Activated naive CD8-positive, alpha-beta T cell (primary cell): ENCODE measurements at regions not wholly inside any gene's neighbourhood (a gene's known extent, or its start where the extent isn't known, plus 50 kb on each side); places are given as distances from the start of the nearest gene placed in this dataset.

Experiments
- H3K27ac Mint-ChIP-seq: one replicate; pipeline ENCODE4 v1.8.0; 2021; ENCODE audit warnings: mixed read lengths
- H3K27me3 Mint-ChIP-seq: one replicate; pipeline ENCODE4 v1.8.0; 2021; ENCODE audit warnings: mixed read lengths
- H3K36me3 Mint-ChIP-seq: one replicate; pipeline ENCODE4 v1.8.0; 2021; ENCODE audit warnings: mixed read lengths
- H3K4me1 Mint-ChIP-seq: one replicate; pipeline ENCODE4 v1.8.0; 2021; ENCODE audit warnings: low read depth, mixed read lengths
- H3K4me3 Mint-ChIP-seq: one replicate; pipeline ENCODE4 v1.8.0; 2021; ENCODE audit warnings: mild to moderate bottlenecking, mixed read lengths
- H3K9me3 Mint-ChIP-seq: one replicate; pipeline ENCODE4 v1.8.0; 2021; ENCODE audit warnings: low read depth, mixed read lengths

DNA sequence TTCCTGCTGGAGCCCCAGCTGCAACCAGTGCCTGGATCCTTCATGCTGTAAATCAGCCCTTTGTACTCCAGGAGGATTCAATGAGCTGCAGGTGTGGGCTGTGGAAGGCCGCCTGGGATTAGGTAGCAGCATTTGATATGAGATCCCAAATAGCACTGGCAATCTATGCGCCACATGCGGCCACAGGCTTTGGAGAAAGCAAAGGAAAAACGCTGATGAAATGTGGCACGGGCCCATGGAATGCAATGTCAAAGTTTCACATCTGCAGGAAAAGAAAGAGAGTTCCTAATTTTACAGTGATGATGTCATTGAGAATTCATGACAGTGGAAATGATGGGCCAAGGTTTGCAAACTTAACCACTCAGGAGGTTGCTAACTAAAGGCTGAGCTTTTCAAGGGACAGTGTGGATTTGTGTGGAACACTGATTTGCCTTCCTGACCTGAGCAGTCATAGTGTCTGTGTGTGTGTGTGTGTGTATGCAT lies 216.4 kb upstream of the OSR1 start:
- Mint-ChIP-seq H3K27ac (no peak overlapping the region), H3K27me3 (peaks cover 12% of the 10 kb centered on the region)

DNA sequence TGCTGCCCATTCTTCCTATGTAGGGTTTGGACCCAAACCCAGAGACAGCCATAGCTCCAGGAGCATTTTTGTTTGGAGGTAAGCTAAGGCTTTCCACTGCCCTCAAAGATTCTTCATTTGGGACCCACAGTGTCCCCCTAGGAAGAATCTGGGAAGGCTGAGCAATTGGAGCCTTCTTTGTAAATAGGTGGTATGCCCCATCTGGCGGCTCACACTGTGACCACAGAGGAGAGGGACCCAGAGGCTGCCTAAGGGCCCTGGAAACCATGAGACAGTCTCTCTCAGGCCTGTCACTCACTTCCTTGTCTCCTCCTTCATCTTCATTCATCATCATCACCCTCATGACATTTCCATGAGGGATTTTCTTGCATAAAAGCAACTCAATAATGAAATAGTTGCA lies 215.4 kb upstream of the OSR1 start:
- Mint-ChIP-seq H3K4me3 (no peak overlapping the region), H3K9me3 (no peaks in the 10 kb centered on the region), H3K27ac (no peak overlapping the region), H3K4me1 (no peaks in the 10 kb centered on the region), H3K36me3 (no peaks in the 10 kb centered on the region), H3K27me3 (peaks cover 10% of the 10 kb centered on the region)

More for the DNA sequence above, 216.4 kb upstream of the OSR1 start:
- Mint-ChIP-seq H3K36me3 (no peaks in the 10 kb centered on the region), H3K4me3 (no peak overlapping the region), H3K9me3 (no peaks in the 10 kb centered on the region), H3K4me1 (no peaks in the 10 kb centered on the region)

DNA sequence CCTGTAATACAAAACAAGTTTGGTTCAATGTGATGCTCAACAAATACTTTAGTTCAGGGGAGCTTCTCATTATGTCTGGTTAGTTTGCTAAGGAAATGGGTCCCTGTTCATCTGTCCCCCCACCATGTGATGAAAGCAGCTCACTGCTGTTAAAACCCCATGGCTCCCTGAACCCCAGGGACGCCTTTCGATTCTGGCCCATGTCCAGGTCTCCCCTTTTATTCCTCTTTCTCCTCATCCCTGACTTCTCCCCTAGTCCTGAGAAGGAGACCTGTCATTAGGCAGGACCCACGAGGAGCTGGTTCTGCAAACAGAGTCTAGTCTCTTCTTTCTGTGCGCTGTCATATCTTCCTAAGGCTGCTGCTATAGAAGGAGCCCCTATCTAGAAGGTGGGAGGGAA lies 213.3 kb upstream of the OSR1 start:
- H3K9me3 Mint-ChIP-seq = no peaks in the 10 kb centered on the region
- H3K27me3 Mint-ChIP-seq = peaks cover 12% of the 10 kb centered on the region
- H3K27ac Mint-ChIP-seq = no peak overlapping the region
- no peak overlapping the region for H3K4me3 Mint-ChIP-seq
- H3K4me1 Mint-ChIP-seq = no peaks in the 10 kb centered on the region
- no peaks in the 10 kb centered on the region for H3K36me3 Mint-ChIP-seq

DNA sequence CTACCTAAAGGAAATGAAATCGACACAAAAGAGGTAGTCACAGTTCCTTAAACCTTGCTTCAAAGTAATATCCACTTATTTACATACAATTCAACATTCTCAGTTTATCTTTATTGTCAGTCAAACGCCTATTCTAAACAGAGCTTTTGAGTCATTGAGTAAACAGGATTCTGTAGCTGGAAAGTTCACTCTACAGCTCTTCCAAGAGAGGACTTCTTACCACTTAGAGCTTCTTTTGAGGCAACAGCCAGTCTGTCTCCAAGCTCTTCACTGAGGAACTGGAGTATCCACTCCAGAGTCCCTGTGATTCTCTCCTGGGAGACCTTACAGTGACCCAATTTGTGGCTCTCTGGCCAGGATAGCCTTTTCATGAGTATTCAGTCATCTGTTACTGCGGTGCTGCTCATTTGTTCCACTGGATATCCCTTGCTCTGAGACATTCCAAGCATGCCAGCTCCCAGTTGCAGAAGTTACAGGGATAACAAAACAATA lies 210.9 kb upstream of the OSR1 start:
- Mint-ChIP-seq H3K27ac (no peak overlapping the region), H3K4me3 (no peak overlapping the region), H3K9me3 (no peaks in the 10 kb centered on the region), H3K27me3 (peaks cover 12% of the 10 kb centered on the region), H3K4me1 (no peaks in the 10 kb centered on the region), H3K36me3 (no peaks in the 10 kb centered on the region)

DNA sequence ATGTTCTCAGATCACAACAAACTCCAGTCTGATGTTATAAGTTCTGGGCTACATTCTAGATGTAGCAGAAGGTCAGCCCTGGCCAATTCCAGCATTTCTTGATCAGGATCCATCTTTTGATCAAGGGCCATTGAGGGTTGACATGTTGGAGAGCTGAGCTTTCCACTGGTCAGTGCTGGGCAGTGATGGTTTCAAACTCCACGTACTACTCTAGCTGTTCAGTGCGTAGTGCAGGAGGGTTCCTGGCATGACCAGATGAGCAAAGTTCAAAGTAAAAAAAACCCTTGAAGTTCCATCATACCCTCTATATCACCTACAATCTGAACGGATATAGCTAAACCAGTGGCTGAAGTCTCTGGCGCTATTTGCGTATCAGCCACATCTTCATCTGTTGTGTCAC lies 210.4 kb upstream of the OSR1 start:
- Mint-ChIP-seq H3K9me3 (no peaks in the 10 kb centered on the region), H3K4me1 (no peaks in the 10 kb centered on the region), H3K36me3 (no peaks in the 10 kb centered on the region), H3K27ac (no peak overlapping the region), H3K4me3 (no peak overlapping the region), H3K27me3 (peaks cover 12% of the 10 kb centered on the region)

DNA sequence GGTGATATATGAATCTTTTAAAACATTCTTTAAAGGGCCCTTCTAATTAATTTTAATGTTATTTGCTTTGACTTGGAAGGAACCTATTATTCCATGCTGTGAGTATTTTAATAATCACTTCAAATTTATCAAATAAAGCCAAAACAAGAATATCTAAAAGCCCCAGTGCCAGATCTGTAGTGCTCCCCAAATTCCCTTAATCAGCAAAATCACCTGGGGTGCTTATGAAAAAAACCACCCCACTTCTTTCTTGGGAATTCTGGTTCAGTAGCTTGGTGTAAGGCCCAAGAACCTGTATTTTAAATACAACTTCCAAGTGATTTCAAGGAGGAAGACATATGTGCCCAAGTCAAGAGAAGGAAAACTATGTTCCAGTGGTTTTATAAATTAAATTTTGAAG lies 202.4 kb upstream of the OSR1 start:
- H3K27me3 Mint-ChIP-seq = peaks cover 7% of the 10 kb centered on the region
- no peak overlapping the region for H3K4me3 Mint-ChIP-seq
- no peak overlapping the region for H3K27ac Mint-ChIP-seq
- H3K36me3 Mint-ChIP-seq = no peaks in the 10 kb centered on the region
- no peaks in the 10 kb centered on the region for H3K9me3 Mint-ChIP-seq
- peaks cover 9% of the 10 kb centered on the region for H3K4me1 Mint-ChIP-seq

DNA sequence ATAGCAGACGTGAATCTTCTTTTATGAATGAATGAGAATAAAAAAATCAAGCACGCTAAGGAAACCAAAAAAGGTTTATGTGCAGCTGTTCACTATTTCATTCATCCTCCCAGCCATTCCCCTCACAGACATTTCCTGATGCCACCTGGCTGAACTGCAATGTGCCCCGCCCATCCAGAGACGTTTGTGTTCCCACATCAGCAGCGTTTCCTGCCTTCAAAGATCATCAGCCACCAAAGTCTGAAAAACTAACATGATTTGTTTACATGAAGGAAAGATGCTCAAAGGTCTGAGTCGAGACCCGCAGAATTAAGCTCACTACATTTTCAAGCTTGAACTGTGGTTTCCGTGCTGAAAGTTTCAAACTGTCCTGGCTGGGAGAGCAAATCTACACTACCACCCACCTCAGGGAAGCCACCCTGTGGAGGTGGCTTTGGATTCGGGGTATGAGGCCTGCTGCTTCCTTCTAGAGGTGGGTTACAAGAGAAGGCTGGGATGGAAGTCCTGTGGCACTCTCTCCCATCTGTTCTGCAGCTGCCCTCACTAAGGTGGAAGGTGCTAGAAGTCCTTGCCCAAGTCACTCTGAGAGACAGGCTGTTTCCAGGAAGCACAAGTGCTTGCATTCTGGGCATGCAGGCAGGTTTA lies 201.3 kb upstream of the OSR1 start:
- H3K27ac Mint-ChIP-seq = no peak overlapping the region
- peaks cover 9% of the 10 kb centered on the region for H3K4me1 Mint-ChIP-seq
- H3K4me3 Mint-ChIP-seq = no peak overlapping the region
- H3K36me3 Mint-ChIP-seq = no peaks in the 10 kb centered on the region
- no peaks in the 10 kb centered on the region for H3K9me3 Mint-ChIP-seq
- peaks cover 12% of the 10 kb centered on the region for H3K27me3 Mint-ChIP-seq

DNA sequence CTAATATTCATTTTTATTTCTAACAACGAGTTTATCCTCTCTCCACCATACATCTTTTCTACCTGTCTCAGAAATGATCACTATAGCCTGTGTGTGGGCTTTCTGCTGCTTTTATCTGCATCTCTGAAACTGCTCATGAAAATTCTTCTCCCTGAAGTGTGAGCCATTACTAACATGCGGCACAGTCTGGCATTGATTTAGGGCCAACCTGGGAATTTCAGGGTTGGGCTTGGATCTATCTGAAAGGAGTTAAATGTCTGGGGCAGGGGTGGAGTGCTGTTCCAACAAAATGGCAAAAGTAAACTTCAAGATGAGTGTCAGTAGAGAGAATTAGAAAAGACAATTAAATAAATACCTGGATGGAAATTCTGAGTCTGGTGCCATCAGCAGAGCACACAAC lies 198.2 kb upstream of the OSR1 start:
- no peaks in the 10 kb centered on the region for H3K9me3 Mint-ChIP-seq
- H3K4me3 Mint-ChIP-seq = no peak overlapping the region
- H3K27me3 Mint-ChIP-seq = peaks cover 12% of the 10 kb centered on the region
- no peak overlapping the region for H3K27ac Mint-ChIP-seq
- peaks cover 9% of the 10 kb centered on the region for H3K4me1 Mint-ChIP-seq
- no peaks in the 10 kb centered on the region for H3K36me3 Mint-ChIP-seq

DNA sequence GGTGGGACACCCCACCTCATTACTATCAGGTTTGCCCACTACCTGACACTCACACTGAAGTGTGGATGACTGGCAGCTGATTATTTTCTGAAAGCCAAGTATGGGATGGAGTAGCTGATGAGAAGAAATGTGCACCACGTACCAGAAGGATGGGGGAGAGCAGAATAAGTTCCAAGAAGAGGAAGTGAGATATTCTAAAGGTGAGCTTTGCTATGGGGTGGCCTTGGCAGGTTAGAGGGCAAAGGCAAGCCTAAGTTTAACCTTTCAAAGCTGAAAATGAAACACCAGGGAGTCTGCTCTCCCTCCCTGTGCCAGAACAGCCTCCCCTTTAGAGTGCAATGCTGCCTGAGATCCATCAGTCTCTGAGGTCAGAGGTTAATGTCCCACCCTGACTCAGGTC lies 196.1 kb upstream of the OSR1 start:
- Mint-ChIP-seq H3K36me3 (no peaks in the 10 kb centered on the region), H3K9me3 (no peaks in the 10 kb centered on the region), H3K4me1 (peaks cover 1% of the 10 kb centered on the region), H3K27me3 (peaks cover 18% of the 10 kb centered on the region), H3K4me3 (no peak overlapping the region), H3K27ac (no peak overlapping the region)

DNA sequence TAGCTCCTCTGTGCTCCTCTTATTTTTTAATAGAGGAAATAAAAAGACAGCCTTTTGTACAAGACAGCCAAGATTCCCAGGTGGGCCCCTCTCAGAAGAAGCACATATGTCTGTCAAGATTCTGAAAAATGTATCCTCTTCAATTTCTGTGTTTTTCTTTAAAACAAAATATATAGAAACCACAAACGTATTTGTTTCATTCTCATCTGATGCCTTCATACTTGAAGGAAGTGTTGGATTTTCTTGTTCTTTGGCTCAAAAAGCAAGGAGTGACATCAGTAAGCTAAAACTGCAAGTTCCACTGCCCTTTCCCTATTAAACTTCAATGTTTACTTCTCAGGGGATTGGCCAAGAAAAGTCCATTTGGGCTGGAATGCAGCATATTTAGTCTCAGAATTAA lies 193.8 kb upstream of the OSR1 start:
- H3K36me3 Mint-ChIP-seq = no peaks in the 10 kb centered on the region
- H3K27me3 Mint-ChIP-seq = peaks cover 18% of the 10 kb centered on the region
- H3K4me1 Mint-ChIP-seq = no peaks in the 10 kb centered on the region
- H3K27ac Mint-ChIP-seq = no peak overlapping the region
- no peak overlapping the region for H3K4me3 Mint-ChIP-seq
- H3K9me3 Mint-ChIP-seq = no peaks in the 10 kb centered on the region

DNA sequence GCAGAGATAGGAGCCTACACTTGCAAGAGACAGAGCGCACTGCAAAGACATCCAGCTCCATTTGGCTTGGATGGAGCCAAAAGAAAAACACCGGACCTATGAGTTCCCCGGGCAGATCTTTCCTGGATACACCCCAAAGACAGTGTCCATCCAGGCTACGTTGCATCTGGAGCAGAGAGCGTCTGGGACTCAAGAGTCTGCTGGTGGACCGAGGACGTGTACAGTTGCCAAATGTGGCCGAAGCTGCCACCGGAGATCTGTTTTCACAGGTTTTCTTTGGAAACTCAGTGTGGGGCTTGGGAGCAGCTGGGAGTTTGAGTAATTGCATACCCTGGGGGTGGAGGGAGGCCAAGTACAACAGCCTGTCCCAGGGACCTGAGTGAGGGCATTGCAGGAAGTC lies 192.3 kb upstream of the OSR1 start:
- Mint-ChIP-seq H3K9me3 (no peaks in the 10 kb centered on the region), H3K36me3 (no peaks in the 10 kb centered on the region), H3K4me3 (no peak overlapping the region), H3K27ac (no peak overlapping the region), H3K4me1 (no peaks in the 10 kb centered on the region), H3K27me3 (peaks cover 10% of the 10 kb centered on the region)

DNA sequence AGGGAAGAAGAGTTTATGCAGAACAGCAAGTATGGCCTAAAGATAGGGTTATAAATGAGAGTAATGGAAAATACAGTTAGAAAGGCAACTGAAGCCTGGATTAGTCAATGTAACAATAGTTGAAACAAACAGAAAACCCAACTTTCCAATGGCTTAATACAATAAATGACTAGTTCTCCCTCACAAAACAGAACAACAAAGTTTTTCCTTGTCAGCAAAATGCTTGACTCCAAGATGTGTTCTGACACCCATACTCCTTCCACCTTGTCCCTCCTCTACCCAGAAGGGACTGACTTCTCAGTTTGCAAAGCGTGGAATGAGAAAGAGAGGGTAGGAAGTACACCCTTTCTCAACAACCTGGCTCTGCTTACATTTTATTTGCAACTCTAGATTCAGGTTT lies 191.4 kb upstream of the OSR1 start:
- Mint-ChIP-seq H3K36me3 (no peaks in the 10 kb centered on the region), H3K27me3 (peaks cover 5% of the 10 kb centered on the region), H3K4me3 (no peak overlapping the region), H3K9me3 (no peaks in the 10 kb centered on the region), H3K27ac (no peak overlapping the region), H3K4me1 (no peaks in the 10 kb centered on the region)

DNA sequence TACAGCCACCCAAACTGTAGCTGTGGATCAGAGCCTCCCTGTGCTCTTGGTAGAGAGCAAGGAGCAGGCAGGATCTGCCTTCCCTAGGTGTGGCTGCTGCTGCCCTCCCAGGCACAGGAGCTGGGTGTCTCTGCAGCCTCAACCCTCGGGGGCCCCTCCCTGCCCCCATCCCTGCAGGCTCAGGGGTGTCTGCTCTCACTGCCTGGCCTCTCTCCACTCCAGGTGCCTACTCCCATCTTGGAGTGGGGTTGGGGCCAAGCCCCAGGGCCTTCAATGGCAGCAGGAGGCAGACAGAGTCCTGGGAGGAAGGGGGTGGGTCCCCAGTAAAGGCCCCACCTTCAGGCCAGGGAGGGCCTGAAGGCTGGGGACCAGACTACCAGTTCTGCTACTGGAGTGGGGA lies 189.7 kb upstream of the OSR1 start:
- Mint-ChIP-seq H3K9me3 (no peaks in the 10 kb centered on the region), H3K4me1 (no peaks in the 10 kb centered on the region), H3K4me3 (no peak overlapping the region), H3K27ac (no peak overlapping the region), H3K27me3 (peaks cover 5% of the 10 kb centered on the region), H3K36me3 (no peaks in the 10 kb centered on the region)

DNA sequence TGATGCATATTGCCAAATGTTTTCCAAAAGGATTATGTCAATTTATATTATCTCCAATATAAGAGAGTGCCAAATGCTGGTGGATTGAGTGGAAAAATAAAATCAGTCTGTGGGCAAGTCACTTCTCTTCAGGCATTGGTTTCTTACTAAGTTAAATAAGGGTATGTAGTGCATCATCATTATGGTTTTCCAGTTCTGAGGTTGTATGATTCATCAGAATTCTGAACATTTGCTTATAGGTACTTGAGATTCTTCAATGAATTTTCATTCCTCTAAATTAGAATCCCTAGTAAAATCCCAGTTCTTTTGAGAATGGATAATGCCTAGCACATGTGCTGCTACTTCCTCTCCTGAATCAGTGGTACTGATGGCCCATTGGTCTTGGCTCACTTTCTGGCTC lies 188.9 kb upstream of the OSR1 start:
- H3K4me1 Mint-ChIP-seq = no peaks in the 10 kb centered on the region
- H3K36me3 Mint-ChIP-seq = no peaks in the 10 kb centered on the region
- no peak overlapping the region for H3K4me3 Mint-ChIP-seq
- no peaks in the 10 kb centered on the region for H3K9me3 Mint-ChIP-seq
- peaks cover 5% of the 10 kb centered on the region for H3K27me3 Mint-ChIP-seq
- H3K27ac Mint-ChIP-seq = no peak overlapping the region

DNA sequence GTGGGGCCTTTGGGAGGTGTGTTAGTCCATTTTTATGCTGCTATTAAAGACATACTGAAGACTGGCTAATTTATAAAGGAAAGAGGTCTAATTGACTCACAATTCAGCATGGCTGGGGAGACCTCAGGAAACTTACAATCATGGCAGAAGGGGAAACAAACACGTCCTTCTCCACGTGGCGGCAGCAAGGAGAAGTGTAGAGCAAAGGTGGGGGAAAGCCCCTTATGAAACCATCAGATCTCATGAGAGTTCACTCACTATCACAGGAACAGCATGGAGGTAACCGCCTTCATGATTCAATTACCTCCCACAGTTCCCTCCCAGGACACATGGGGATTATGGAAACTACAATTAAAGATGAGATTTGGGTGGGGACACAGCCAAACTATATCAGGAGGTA lies 187.1 kb upstream of the OSR1 start:
- Mint-ChIP-seq H3K4me1 (no peaks in the 10 kb centered on the region), H3K9me3 (no peaks in the 10 kb centered on the region), H3K27ac (no peak overlapping the region), H3K27me3 (peaks cover 3% of the 10 kb centered on the region), H3K36me3 (no peaks in the 10 kb centered on the region), H3K4me3 (no peak overlapping the region)

DNA sequence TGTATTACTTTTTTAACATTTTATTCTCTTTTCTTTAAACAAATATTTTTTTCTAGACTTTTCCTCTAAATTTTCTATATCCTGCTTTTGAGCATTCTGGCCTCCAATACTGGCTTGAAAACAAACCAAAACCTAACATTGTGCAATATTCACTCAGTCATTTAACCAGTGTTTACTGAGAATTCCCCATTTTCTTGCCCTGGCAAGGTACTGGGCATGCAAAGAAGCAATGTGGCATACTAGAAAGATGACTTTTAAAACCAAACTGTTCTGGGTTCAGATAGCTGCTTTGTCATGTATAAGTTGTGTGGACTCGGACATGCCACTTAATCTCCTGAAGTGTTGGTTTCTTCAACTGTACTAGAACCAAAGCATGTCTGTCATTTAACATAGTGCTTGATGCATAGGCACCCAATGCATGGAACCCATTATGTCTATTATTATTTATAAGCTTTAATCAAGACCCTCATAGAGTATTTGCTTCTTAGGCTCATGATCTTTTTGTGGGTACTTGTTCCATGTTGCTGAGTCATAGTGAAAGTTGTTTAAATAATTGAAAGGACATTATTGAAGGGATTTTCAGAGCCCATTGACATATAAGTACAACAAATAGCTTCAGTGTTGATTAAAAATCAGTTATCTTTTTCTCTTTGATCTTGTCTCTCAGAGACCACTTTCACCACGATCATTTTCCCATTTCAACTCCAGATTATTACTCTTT lies 185.4 kb upstream of the OSR1 start:
- H3K27me3 Mint-ChIP-seq = no peaks in the 10 kb centered on the region
- H3K36me3 Mint-ChIP-seq = no peaks in the 10 kb centered on the region
- H3K4me1 Mint-ChIP-seq = no peaks in the 10 kb centered on the region
- no peak overlapping the region for H3K27ac Mint-ChIP-seq
- H3K9me3 Mint-ChIP-seq = no peaks in the 10 kb centered on the region
- H3K4me3 Mint-ChIP-seq = no peak overlapping the region
